Neural cell (in vitro differentiated cells): ENCODE measurements at regions not wholly inside any gene's neighbourhood (a gene's known extent, or its start where the extent isn't known, plus 50 kb on each side); places are given as distances from the start of the nearest gene placed in this dataset.

Source experiments
- H2AFZ ChIP-seq: fragments of 200-600, 300-800 bp; sonication (generic), shearing (Covaris generic); 2 replicates; pipeline ENCODE4 v1.6.0; 2014; ENCODE audit warnings: low read depth, mild to moderate bottlenecking, antibody characterized with exemption, low read length, moderate library complexity
- H3F3A ChIP-seq: fragments of 200-600 bp; shearing (Covaris generic); 2 replicates; pipeline ENCODE4 v1.6.1; 2016; ENCODE audit warnings: mild to moderate bottlenecking, moderate library complexity, mixed read lengths, antibody characterized with exemption, low read length; ENCODE audit not compliant: insufficient read depth, poor library complexity, severe bottlenecking
- H3K27ac ChIP-seq: fragments of 200-600, 300-800 bp; sonication (generic), shearing (Covaris generic); 2 replicates; pipeline ENCODE4 v1.5.1; 2014; ENCODE audit warnings: mild to moderate bottlenecking, low read length, moderate library complexity
- H3K27me3 ChIP-seq: fragments of 300-800, 200-600 bp; sonication (generic), shearing (Covaris generic); 2 replicates; pipeline ENCODE4 v1.6.0; 2014; ENCODE audit warnings: mild to moderate bottlenecking, low read depth, low read length, moderate library complexity; ENCODE audit not compliant: insufficient read depth
- H3K36me3 ChIP-seq: fragments of 300-800, 200-600 bp; sonication (generic), shearing (Covaris generic); 2 replicates; pipeline ENCODE4 v1.5.1; 2014; ENCODE audit warnings: mild to moderate bottlenecking, antibody characterized with exemption, low read length, moderate library complexity; ENCODE audit not compliant: insufficient read depth
- H3K4me2 ChIP-seq: fragments of 300-800, 200-600 bp; sonication (generic), shearing (Covaris generic); 2 replicates; pipeline ENCODE4 v1.6.0; 2014; ENCODE audit warnings: mild to moderate bottlenecking, low read length
- H3K4me3 ChIP-seq: fragments of 300-800, 200-600 bp; sonication (generic), shearing (Covaris generic); 2 replicates; pipeline ENCODE4 v1.5.1; 2014; ENCODE audit warnings: mild to moderate bottlenecking, low read length, moderate library complexity
- H3K79me2 ChIP-seq: fragments of 200-600 bp; shearing (Covaris generic); replicated peaks from 2 replicates; pipeline ENCODE4 v1.6.0; 2014; ENCODE audit warnings: mild to moderate bottlenecking, low read length, moderate library complexity; ENCODE audit not compliant: insufficient read depth
- H3K9ac ChIP-seq: fragments of 300-800, 200-600 bp; sonication (generic), shearing (Covaris generic); 2 replicates; pipeline ENCODE4 v1.6.1; 2016; ENCODE audit warnings: mild to moderate bottlenecking, low read length, mixed read lengths
- H3K9me2 ChIP-seq: fragments of 200-600 bp; shearing (Covaris generic); 2 replicates; pipeline ENCODE4 v1.6.1; 2016; ENCODE audit warnings: mild to moderate bottlenecking, low read length, mixed read lengths; ENCODE audit not compliant: insufficient read depth
- H3K9me3 ChIP-seq: fragments of 200-600, 300-800 bp; sonication (generic), shearing (Covaris generic); 2 replicates; pipeline ENCODE4 v1.6.1; 2016; ENCODE audit warnings: mild to moderate bottlenecking, mixed run types, low read length, moderate library complexity, mixed read lengths
- H4K20me1 ChIP-seq: fragments of 200-600 bp; shearing (Covaris generic); 2 replicates; pipeline ENCODE4 v1.6.1; 2016; ENCODE audit warnings: mild to moderate bottlenecking, mixed run types; ENCODE audit not compliant: insufficient read depth
- EP300 ChIP-seq: fragments of 450-650 bp; conservative IDR thresholded peaks from 2 replicates; pipeline ENCODE4 v1.6.1; 2014; ENCODE audit warnings: antibody characterized with exemption, mild to moderate bottlenecking, moderate library complexity; ENCODE audit not compliant: poor library complexity, severe bottlenecking
- EZH2 ChIP-seq: fragments of 200-600, 300-800 bp; shearing (Covaris generic), sonication (generic); IDR thresholded peaks from 2 replicates; pipeline ENCODE4 v1.6.1; 2014; ENCODE audit warnings: antibody characterized with exemption, low read length, borderline replicate concordance, mild to moderate bottlenecking; ENCODE audit not compliant: insufficient read depth, poor library complexity, severe bottlenecking
- MXI1 ChIP-seq: fragments of 450-650 bp; conservative IDR thresholded peaks from 2 replicates; pipeline ENCODE4 v1.6.1; 2014; ENCODE audit warnings: antibody characterized with exemption, mild to moderate bottlenecking; ENCODE audit not compliant: poor library complexity, severe bottlenecking
- POLR2AphosphoS5 ChIP-seq: IDR thresholded peaks from 2 replicates; pipeline ENCODE4 v1.6.1; 2012
- RAD21 ChIP-seq: fragments of 450-650 bp; conservative IDR thresholded peaks from 2 replicates; pipeline ENCODE4 v1.6.1; 2014; ENCODE audit warnings: antibody characterized with exemption, mild to moderate bottlenecking, moderate library complexity
- REST ChIP-seq: IDR thresholded peaks from 2 replicates; pipeline ENCODE4 v1.6.1; 2012; ENCODE audit warnings: borderline replicate concordance
- SMC3 ChIP-seq: fragments of 450-650 bp; conservative IDR thresholded peaks from 2 replicates; pipeline ENCODE4 v1.6.1; 2014; ENCODE audit warnings: antibody characterized with exemption, mild to moderate bottlenecking, moderate library complexity; ENCODE audit not compliant: poor library complexity
- TAF1 ChIP-seq: IDR thresholded peaks from 2 replicates; pipeline ENCODE4 v1.6.1; 2012; ENCODE audit warnings: low read depth
- TF ChIP-seq, protein P1 (sequence below): fragments of 450-650 bp; IDR thresholded peaks from 2 replicates; pipeline ENCODE4 v1.5.1; 2014; ENCODE audit warnings: antibody characterized with exemption, mild to moderate bottlenecking, moderate library complexity; ENCODE audit not compliant: poor library complexity, severe bottlenecking

DNA sequence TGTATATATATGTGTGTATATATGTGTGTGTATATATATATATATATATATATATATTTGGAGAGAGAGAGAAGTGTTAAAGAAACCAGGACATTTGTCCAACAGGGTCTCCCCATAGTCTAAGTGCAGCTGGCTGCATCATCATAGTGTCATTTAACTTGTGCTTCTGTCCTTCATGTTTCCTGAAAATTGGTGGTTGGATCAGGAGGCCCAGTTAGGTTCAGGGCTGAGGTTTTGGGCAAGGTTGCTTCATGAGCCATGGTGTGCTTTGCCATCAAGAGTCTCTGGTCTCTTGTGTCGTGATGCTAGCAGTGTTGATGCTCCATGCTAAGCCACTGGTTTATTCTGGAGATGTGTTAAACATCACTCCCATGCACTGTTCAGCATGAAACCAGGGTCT is 85.3 kb downstream of the C16orf95 start:
- Histone ChIP-seq H3K9ac (no peak overlapping the region), H3K4me3 (no peak overlapping the region), H3K9me2 (no peaks in the 10 kb centered on the region), H3K4me2 (no peak overlapping the region), H3K36me3 (no peaks in the 10 kb centered on the region), H3K27ac (no peak overlapping the region), H4K20me1 (no peaks in the 10 kb centered on the region), H3F3A (no peaks in the 10 kb centered on the region), H2AFZ (no peak overlapping the region), H3K79me2 (no peaks in the 10 kb centered on the region), H3K27me3 (no peaks in the 10 kb centered on the region), H3K9me3 (no peaks in the 10 kb centered on the region)
- TF ChIP-seq, protein P1, sequence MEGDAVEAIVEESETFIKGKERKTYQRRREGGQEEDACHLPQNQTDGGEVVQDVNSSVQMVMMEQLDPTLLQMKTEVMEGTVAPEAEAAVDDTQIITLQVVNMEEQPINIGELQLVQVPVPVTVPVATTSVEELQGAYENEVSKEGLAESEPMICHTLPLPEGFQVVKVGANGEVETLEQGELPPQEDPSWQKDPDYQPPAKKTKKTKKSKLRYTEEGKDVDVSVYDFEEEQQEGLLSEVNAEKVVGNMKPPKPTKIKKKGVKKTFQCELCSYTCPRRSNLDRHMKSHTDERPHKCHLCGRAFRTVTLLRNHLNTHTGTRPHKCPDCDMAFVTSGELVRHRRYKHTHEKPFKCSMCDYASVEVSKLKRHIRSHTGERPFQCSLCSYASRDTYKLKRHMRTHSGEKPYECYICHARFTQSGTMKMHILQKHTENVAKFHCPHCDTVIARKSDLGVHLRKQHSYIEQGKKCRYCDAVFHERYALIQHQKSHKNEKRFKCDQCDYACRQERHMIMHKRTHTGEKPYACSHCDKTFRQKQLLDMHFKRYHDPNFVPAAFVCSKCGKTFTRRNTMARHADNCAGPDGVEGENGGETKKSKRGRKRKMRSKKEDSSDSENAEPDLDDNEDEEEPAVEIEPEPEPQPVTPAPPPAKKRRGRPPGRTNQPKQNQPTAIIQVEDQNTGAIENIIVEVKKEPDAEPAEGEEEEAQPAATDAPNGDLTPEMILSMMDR, result no peak
- TF ChIP-seq REST (no peak), SMC3 (no peak), EP300 (no peak), MXI1 (no peak), POLR2AphosphoS5 (no peak), RAD21 (no peak), EZH2 (no peak), TAF1 (no peak)

DNA sequence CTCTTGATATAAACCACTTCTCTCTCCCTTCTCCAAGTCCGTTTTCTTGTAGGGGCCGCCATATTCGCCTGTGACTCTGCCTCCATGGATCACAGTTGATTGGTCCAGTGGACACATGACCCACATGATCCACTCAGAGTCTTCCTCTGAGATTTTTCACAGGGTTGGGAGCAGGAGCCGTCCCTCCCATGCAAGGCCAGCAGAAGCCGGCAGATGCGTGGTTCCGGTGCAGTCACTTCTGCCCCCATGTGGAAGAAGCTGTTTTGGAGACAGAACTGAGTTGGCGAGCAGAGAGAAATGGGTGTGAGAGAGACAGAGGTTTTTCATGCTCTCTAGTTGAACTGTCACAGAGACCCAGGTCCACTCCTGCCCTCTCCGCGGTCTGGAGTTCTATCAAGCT is 83.3 kb downstream of the C16orf95 start:
- Histone ChIP-seq H3K4me2 (no peak overlapping the region), H2AFZ (no peak overlapping the region), H3K27me3 (no peaks in the 10 kb centered on the region), H3F3A (no peaks in the 10 kb centered on the region), H3K36me3 (no peaks in the 10 kb centered on the region), H3K9ac (no peak overlapping the region), H3K27ac (no peak overlapping the region), H3K4me3 (no peak overlapping the region), H4K20me1 (no peaks in the 10 kb centered on the region), H3K9me3 (no peaks in the 10 kb centered on the region), H3K9me2 (no peaks in the 10 kb centered on the region), H3K79me2 (no peaks in the 10 kb centered on the region)
- TF ChIP-seq, protein P1, result peak; percentile 9
- TF ChIP-seq REST, result no peak
- no peak for TF ChIP-seq SMC3
